ENCODE measurements at regions not wholly inside any gene's neighbourhood (a gene's known extent, or its start where the extent isn't known, plus 50 kb on each side); places are given as distances from the start of the nearest gene placed in this dataset.

GRCh38 chr2:207334624-207335371, 169.1 kb upstream of the KLF7 start:
- intact Hi-C loops (cut with micrococcal nuclease): no loop called here
- Mint-ChIP-seq H3K9me3 (no peaks in the 10 kb centered on the region), H3K36me3 (ENCODE audit: low read depth) (no peaks in the 10 kb centered on the region), H3K4me3 (peak overlapping the region; percentile 57), H3K4me1 (peaks cover 48% of the 10 kb centered on the region), H3K27ac (peak overlapping the region; percentile 68), H3K27me3 (no peaks in the 10 kb centered on the region)
- CTCF ChIA-PET: interaction anchor here (0.9 kb wide), 1 partner anchor 18 kb away, joined by 4 read pairs; no protein-coding TSS in a partner anchor
- no peak for TF ChIP-seq CTCF (IDR thresholded peaks at IDR 0.05)
- DNase-seq (no peak), ATAC-seq (ENCODE audit: low read depth) (peak; percentile 43)
- POLR2A ChIA-PET: interaction anchor here (1.7 kb wide), 1 partner anchor 168 kb away, joined by 9 read pairs; the partner anchor contains the start of gene KLF7

GRCh38 chr2:207337234-207338219, 171.8 kb upstream of the KLF7 start:
- peak overlapping the region; percentile 3 for H3K4me3 Mint-ChIP-seq
- intact Hi-C loops (cut with micrococcal nuclease): no loop called here
- no peaks in the 10 kb centered on the region for H3K9me3 Mint-ChIP-seq
- H3K27ac Mint-ChIP-seq: peak overlapping the region; percentile 43
- H3K27me3 Mint-ChIP-seq: no peaks in the 10 kb centered on the region
- DNase-seq (no peak), ATAC-seq (ENCODE audit: low read depth) (no peak)
- TF ChIP-seq CTCF (IDR thresholded peaks at IDR 0.05): no peak
- peaks cover 36% of the 10 kb centered on the region for H3K4me1 Mint-ChIP-seq
- CTCF ChIA-PET: interaction anchor here (0.6 to 0.7 kb wide), 2 partner anchors 80 to 578 kb away, joined by 3 read pairs; no protein-coding TSS in a partner anchor
- POLR2A ChIA-PET: interaction anchor here (0.6 to 1.8 kb wide), 2 partner anchors 173 to 180 kb away, joined by 3 to 5 read pairs; no protein-coding TSS in a partner anchor
- H3K36me3 Mint-ChIP-seq (ENCODE audit: low read depth): no peaks in the 10 kb centered on the region

- ChIA-PET POLR2A (no interaction called here), CTCF (interaction anchor here (0.6 to 0.7 kb wide), 2 partner anchors 80 to 578 kb away, joined by 3 read pairs; no protein-coding TSS in a partner anchor)
- Mint-ChIP-seq H3K4me3 (no peak overlapping the region), H3K4me1 (peaks cover 31% of the 10 kb centered on the region), H3K27ac (peak overlapping the region; percentile 43), H3K36me3 (ENCODE audit: low read depth) (no peaks in the 10 kb centered on the region), H3K27me3 (no peaks in the 10 kb centered on the region), H3K9me3 (no peaks in the 10 kb centered on the region)
- intact Hi-C loops (cut with micrococcal nuclease): no loop called here
- TF ChIP-seq CTCF (IDR thresholded peaks at IDR 0.05): no peak
- no peak for ATAC-seq (ENCODE audit: low read depth)
- no peak for DNase-seq
Observed at GRCh38 chr2:207338220-207338607, 172.5 kb upstream of the KLF7 start.

GRCh38 chr2:207338610-207339009, 172.9 kb upstream of the KLF7 start:
- H3K27ac Mint-ChIP-seq: no peak overlapping the region
- POLR2A ChIA-PET: no interaction called here

More at GRCh38 chr2:207338610-207339009, 172.9 kb upstream of the KLF7 start:
- Mint-ChIP-seq H3K4me3 (no peak overlapping the region), H3K9me3 (no peaks in the 10 kb centered on the region), H3K36me3 (ENCODE audit: low read depth) (no peaks in the 10 kb centered on the region), H3K4me1 (peaks cover 28% of the 10 kb centered on the region), H3K27me3 (no peaks in the 10 kb centered on the region)
- ATAC-seq (ENCODE audit: low read depth) (no peak), DNase-seq (no peak)
- CTCF ChIA-PET: interaction anchor here (0.6 to 1.2 kb wide), 2 partner anchors 81 to 110 kb away, joined by 3 read pairs; no protein-coding TSS in a partner anchor
- intact Hi-C loops (cut with micrococcal nuclease): no loop called here
- no peak for TF ChIP-seq CTCF (IDR thresholded peaks at IDR 0.05)

All from activated B cell treated with CpG ODN at 0.5 μM for 24 hours (primary cell).